Stimulated activated CD4-positive, alpha-beta T cell treated with anti-CD3 and anti-CD28 coated beads, TNF-alpha, amount 100 ng/mL, for 1 hour (primary cell): ENCODE measurements at regions not wholly inside any gene's neighbourhood (a gene's known extent, or its start where the extent isn't known, plus 50 kb on each side); places are given as distances from the start of the nearest gene placed in this dataset.
"Not testable (repeated sequence)": the region's sequence is repeated elsewhere in the genome, so short reads cannot be mapped to it uniquely, and the experiment has no call there.

Source experiments
- DNase-seq, 3 donors: peaks; one replicate each; pipeline ENCODE4 v3.0.0-alpha.2; 2020; ENCODE audit warnings: low read depth in 3 of 3, low spot score in 1 of 3

- no peak for DNase-seq
These were observed 516.7 kb downstream of the KCNT2 start for GRCh38 chr1:196091397-196092135.

DNA sequence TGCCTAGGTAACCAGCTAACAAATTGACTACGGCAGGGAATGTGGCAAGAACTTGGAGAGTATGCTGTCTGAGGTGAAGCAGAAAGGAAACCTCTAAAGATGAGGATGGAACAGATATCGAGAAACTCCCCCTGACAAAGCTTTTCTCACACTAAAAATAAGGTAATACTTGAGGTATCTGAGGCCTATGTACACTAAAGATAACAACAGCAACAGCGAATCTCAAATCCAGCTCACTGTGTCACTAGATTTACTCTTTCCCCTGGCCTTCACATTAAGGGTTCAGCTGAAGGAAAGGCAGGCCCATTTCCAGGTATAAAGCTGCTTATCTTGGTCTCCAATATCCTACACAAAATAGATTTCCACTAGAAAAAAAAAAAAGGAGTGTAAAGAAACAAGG is 518.0 kb downstream of the KCNT2 start:
- DNase-seq, result no peak

DNA sequence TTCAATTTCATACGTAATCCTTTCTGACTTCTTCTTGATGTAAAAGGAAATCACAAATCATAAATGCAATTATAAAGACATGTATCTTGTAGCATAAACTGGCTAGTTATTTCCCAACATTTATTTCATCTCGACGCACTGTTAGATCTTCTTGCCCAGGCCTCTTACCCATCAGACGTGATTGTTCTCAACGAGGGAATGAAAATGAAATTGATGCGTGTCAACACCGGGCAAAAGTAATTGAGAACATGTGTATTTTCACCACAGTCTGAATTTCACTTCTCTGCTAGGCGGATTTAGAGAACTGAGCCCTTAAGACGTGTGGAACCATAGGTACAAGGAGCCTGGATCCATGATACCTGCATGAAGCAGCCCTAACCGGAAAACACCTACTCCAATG is 519.7 kb downstream of the KCNT2 start:
- DNase-seq, result no peak

GRCh38 chr1:196078691-196079090 is 529.5 kb downstream of the KCNT2 start:
- DNase-seq, result no peak

DNA sequence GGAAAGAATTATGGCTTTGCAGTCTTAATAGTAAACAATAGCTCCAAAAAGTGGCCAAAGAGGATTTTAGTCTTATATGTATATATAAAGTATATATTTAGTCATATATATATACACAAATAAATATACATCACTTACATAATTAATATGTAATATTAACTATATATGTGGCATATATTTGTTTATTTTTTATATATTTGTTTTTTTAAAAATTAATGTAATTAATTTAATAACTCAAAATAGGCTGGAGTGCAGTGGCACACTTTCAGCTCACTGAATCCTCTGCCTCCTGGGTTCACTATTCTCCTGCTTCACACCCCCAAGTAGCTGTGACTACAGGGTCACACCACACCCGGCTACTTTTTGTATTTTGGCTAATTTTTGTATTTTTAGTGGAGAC is 532.6 kb downstream of the KCNT2 start:
- DNase-seq, result no peak

DNA sequence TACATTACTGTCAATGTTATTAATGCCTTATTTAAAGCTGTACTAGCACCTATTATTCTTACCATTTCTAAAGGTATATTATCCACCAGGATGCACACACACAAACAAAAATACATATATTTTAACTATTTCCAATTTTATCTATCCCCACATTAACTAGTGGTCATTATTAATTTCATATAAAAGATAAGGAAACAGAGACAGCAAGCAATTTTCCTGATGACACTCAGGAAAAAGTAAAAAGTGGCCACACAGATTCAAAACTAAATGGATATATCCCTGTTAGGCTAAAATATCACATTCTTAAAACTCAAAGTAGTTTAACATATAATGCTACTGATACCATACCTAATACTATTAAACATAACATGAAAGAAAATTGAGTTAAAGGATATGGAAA is 534.1 kb downstream of the KCNT2 start:
- no peak for DNase-seq

DNA sequence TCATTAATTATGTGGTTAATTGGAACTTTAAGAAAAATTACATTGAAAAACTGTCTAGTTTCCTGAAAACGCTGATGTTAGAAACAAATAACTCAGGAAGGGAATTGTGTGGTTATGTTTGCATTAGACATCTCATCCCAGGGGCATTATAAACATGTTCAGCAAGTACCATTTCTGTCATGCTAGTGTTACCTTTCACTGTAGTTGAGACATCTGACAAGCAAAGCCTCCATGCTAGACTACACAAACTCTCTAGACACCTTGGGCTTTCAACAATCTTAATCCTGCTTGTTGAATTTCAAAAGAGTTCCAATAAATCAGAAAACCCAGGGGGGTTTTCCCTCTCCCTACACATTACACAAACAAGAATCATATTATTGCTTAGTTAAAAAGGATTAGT is 536.8 kb downstream of the KCNT2 start:
- DNase-seq, result no peak

DNA sequence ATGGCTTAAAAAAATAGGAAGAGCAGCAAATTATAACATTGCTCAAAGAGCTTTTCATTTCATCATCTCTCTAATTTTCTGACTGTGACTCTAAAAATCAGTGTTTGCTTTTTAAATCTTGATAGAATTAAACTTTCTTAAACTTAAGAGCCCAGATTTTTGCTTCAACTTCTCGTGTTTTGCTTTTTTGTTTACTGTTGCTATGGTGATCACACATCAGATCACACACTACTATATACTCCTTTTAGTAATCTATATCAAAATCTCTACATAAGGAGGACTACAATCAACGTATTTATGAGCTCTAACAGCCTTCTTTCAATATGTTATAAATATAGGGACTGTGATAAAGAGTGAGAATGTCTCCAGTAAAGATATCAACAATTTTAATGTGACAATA is 537.3 kb downstream of the KCNT2 start:
- DNase-seq, result no peak

DNA sequence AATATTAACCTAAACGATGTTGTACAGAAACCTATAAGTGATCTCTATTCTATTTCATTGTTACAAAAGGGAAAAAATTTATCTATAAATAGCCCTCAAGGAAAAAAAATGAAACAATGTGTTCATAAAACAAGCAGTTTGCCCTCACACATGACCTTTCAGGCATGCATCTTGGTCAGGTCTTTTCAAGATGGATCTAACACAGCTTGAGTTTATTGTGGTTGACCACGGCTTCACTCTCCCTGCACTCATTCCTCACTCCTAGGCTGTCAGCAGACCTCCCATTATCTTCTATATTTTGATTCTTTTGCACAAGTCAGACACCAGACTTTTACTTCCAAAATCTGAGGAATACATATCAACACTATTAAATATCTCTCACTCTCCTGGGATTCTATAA is 544.3 kb downstream of the KCNT2 start:
- DNase-seq, result no peak

DNA sequence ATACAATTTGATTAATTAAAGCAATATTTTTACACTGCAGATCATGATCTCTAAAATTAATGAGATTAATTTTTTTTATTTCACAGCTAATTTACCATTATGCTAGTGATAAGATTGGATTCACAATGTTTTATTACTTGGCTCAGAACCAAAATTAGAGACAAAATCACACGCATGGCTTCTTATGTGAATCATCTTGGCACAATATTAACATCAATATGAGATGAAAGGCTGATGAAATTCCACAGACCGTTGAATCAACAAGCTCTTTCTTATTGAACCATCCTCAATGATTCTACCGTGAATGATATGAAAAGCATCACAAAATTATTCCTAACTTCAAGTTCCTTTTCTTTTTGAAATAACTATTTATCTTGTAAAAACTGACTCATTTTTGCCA is 544.9 kb downstream of the KCNT2 start:
- DNase-seq, result no peak

- DNase-seq, result no peak
These were observed 547.7 kb downstream of the KCNT2 start for GRCh38 chr1:196060539-196060938.

- no peak for DNase-seq
These were observed 549.0 kb downstream of the KCNT2 start for GRCh38 chr1:196059210-196059609.

- no peak for DNase-seq
These were observed 551.3 kb downstream of the KCNT2 start for GRCh38 chr1:196056966-196057365.

- no peak for DNase-seq
These were observed 558.8 kb downstream of the KCNT2 start for GRCh38 chr1:196049407-196049806.

- DNase-seq, result no peak
These were observed 565.0 kb downstream of the KCNT2 start for GRCh38 chr1:196043268-196043667.

- no peak for DNase-seq
These were observed 574.0 kb downstream of the KCNT2 start for GRCh38 chr1:196034080-196034706.

- not testable (repeated sequence) for DNase-seq
These were observed 576.9 kb downstream of the KCNT2 start for GRCh38 chr1:196031387-196031786.

DNA sequence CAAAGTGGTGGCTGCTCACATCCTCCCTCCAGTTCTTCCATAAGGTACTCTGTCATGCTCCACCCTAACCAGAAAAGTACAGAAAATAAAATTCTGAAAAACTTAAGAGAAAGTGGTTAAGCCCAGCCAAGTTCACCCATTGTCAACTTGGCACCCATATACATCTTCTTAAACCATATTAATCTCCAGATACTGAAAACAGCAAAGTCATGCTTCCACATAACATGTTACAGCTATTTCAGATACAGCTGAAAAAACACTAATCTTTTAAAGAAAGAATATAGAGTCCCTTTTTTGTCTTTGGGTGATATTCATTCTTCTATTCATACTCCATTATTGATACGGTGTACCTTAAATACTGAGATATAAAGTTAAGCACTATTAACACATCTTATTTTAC is 577.8 kb downstream of the KCNT2 start:
- DNase-seq, result no peak

- DNase-seq, result no peak
These were observed 578.8 kb downstream of the KCNT2 start for GRCh38 chr1:196029410-196029809.

DNA sequence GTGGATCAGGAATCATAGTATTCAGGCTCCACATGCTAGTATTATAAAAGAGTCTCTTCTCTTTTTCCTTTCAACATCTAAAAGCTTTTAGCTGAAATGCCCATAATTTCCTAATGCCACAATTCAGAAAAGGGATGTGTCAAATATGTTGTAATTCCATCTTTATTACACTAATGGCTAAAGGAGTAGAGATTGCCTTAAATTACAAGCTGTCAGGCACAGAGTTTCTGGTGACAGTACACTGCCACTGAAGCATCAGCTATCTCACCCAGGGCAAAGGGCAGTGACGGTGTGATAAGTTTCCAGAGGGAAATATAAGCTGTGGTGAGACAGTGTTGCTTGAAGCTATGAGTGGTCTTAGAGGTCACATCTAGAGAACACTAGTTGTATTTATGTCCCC is 581.1 kb downstream of the KCNT2 start:
- no peak for DNase-seq

GRCh38 chr1:196021174-196021573 is 587.1 kb downstream of the KCNT2 start:
- not testable (repeated sequence) for DNase-seq

DNA sequence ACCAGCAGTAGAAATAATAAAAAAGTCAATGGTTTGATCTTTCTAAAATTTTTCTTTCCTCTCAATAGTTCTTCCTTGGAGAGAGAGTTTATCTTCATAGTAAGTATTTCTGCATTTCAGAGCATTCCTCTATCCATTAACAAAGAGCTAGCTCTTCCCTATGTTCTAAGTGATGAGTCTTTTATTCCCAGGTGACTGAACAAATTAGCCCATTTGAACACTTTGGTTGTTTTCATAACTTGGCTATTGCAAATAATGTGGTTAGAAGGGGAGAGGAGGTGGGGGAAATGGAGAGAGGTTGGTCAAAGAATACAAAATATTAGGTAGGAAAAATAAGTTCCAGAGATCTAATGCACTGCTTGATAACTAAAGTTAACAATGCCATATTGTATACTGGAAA is 598.9 kb downstream of the KCNT2 start:
- DNase-seq, result no peak

- DNase-seq, result no peak
These were observed 600.5 kb downstream of the KCNT2 start for GRCh38 chr1:196007763-196008162.
